HG03565 (cell line): ENCODE measurements at regions not wholly inside any gene's neighbourhood (a gene's known extent, or its start where the extent isn't known, plus 50 kb on each side); places are given as distances from the start of the nearest gene placed in this dataset.

Experiments
- ATAC-seq: cut with Tn5 transposase; IDR thresholded peaks from one replicate; pipeline ENCODE4 v1.9.1; 2021; ENCODE audit warnings: mild to moderate bottlenecking, moderate library complexity; ENCODE audit not compliant: unreplicated experiment

- ATAC-seq = no peak
These were observed 1074.0 kb downstream of the PCDH18 start for GRCh38 chr4:136458326-136458725.

- ATAC-seq = no peak
These were observed 1074.7 kb downstream of the PCDH18 start for GRCh38 chr4:136457577-136457976.

- no peak for ATAC-seq
These were observed 1075.3 kb downstream of the PCDH18 start for GRCh38 chr4:136457004-136457403.

GRCh38 chr4:136443006-136443405 lies 1089.3 kb downstream of the PCDH18 start:
- ATAC-seq = no peak

GRCh38 chr4:136442447-136442846 lies 1089.8 kb downstream of the PCDH18 start:
- ATAC-seq = no peak

- no peak for ATAC-seq
These were observed 1090.5 kb downstream of the PCDH18 start for GRCh38 chr4:136441629-136442282.

- no peak for ATAC-seq
These were observed 1093.6 kb downstream of the PCDH18 start for GRCh38 chr4:136438645-136439044.

GRCh38 chr4:136424052-136424451 lies 1108.2 kb downstream of the PCDH18 start:
- no peak for ATAC-seq

GRCh38 chr4:136414981-136415380 lies 1117.3 kb downstream of the PCDH18 start:
- no peak for ATAC-seq

- ATAC-seq = no peak
These were observed 1119.6 kb downstream of the PCDH18 start for GRCh38 chr4:136412708-136413107.

- ATAC-seq = no peak
These were observed 1131.5 kb downstream of the PCDH18 start for GRCh38 chr4:136400829-136401228.

GRCh38 chr4:136395212-136395722 lies 1137.0 kb downstream of the PCDH18 start:
- ATAC-seq = no peak

- no peak for ATAC-seq
These were observed 1139.7 kb downstream of the PCDH18 start for GRCh38 chr4:136392576-136392975.

GRCh38 chr4:136390824-136391223 lies 1141.5 kb downstream of the PCDH18 start:
- ATAC-seq = no peak

- ATAC-seq = no peak
These were observed 1149.2 kb downstream of the PCDH18 start for GRCh38 chr4:136383082-136383481.

- ATAC-seq = no peak
These were observed 1161.1 kb downstream of the PCDH18 start for GRCh38 chr4:136371231-136371630.

GRCh38 chr4:136369073-136369472 lies 1163.2 kb downstream of the PCDH18 start:
- no peak for ATAC-seq

- ATAC-seq = no peak
These were observed 1174.7 kb downstream of the PCDH18 start for GRCh38 chr4:136357556-136357955.

GRCh38 chr4:136355970-136356369 lies 1176.3 kb downstream of the PCDH18 start:
- no peak for ATAC-seq

GRCh38 chr4:136343340-136343739 lies 1189.0 kb downstream of the PCDH18 start:
- no peak for ATAC-seq

- no peak for ATAC-seq
These were observed 1189.6 kb downstream of the PCDH18 start for GRCh38 chr4:136342666-136343065.

GRCh38 chr4:136337216-136337615 lies 1195.1 kb downstream of the PCDH18 start:
- ATAC-seq = no peak

GRCh38 chr4:136336479-136336878 lies 1195.8 kb downstream of the PCDH18 start:
- ATAC-seq = no peak
